NCI-H146 treated with DMSO at 0.1 percent for 48 hours (cell line): ENCODE measurements at regions not wholly inside any gene's neighbourhood (a gene's known extent, or its start where the extent isn't known, plus 50 kb on each side); places are given as distances from the start of the nearest gene placed in this dataset.

Experiments
- DNase-seq: peaks from one replicate; lab custom pipeline; 2025; ENCODE audit not compliant: unreplicated experiment; lab: John Stamatoyannopoulos, UW

- DNase-seq: no peak
Measured at GRCh38 chr1:4599521-4599920, 54.9 kb upstream of the AJAP1 start.

GRCh38 chr1:4599951-4600481 lies 54.4 kb upstream of the AJAP1 start:
- no peak for DNase-seq

DNA sequence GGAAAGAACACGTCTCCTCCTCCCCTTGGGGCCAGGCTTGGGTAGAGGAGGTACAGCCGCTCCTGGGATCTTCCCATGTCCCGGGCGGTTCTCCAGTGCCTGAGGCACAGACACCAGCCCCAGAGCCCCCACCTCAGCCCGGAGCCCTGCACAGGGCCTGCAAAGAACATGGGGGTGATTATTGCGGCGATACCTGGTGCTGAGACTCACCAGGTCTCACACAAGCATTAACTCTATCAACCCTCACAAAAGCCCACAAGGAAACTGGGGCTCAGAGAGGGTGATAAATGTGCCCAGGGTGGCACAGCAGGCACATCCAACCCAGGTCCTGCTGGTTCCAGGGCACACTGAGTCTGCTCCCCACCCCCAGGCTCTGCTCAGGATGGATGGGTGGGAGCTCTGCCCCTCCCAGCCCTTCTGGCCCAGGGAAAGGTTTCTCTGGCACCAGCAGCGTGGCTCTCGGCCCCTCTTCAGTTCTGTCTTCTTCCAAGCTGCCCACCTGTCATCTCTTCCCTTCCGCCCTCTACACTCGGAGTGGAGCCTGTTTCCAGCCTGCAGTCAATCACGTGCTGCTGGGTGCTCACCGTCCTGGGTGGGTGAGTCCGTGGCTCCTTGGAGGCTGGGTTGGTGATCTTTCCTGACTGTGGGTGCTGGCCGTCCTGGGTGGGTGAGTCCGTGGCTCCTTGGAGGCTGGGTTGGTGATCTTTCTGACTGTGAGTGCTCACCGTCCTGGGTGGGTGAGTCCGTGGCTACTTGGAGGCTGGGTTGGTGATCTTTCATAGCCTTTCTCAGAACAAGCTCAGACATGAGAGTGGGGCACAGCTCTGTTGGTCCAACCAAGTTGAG lies 53.6 kb upstream of the AJAP1 start:
- DNase-seq: no peak

DNA sequence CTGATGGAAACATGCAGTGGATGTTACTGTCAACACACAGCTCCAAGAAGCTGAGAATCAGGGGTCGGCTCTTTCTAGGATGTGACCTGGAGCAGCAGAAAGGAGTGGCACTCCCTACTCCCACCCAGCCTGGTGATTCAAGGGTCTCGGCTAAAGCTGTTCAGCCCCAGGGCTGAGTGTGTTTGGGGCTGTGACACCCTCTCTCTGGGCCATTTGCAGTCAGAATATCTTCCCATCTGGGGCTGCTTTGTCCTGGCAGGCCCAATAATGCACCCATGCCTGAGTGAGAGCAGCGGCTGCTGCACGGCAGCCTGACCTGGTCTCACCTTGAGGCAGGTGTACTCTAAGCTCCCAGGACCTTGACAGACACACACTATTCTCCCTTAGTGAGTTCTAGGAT lies 52.5 kb upstream of the AJAP1 start:
- no peak for DNase-seq

GRCh38 chr1:4602462-4603294 lies 51.7 kb upstream of the AJAP1 start:
- no peak for DNase-seq

DNA sequence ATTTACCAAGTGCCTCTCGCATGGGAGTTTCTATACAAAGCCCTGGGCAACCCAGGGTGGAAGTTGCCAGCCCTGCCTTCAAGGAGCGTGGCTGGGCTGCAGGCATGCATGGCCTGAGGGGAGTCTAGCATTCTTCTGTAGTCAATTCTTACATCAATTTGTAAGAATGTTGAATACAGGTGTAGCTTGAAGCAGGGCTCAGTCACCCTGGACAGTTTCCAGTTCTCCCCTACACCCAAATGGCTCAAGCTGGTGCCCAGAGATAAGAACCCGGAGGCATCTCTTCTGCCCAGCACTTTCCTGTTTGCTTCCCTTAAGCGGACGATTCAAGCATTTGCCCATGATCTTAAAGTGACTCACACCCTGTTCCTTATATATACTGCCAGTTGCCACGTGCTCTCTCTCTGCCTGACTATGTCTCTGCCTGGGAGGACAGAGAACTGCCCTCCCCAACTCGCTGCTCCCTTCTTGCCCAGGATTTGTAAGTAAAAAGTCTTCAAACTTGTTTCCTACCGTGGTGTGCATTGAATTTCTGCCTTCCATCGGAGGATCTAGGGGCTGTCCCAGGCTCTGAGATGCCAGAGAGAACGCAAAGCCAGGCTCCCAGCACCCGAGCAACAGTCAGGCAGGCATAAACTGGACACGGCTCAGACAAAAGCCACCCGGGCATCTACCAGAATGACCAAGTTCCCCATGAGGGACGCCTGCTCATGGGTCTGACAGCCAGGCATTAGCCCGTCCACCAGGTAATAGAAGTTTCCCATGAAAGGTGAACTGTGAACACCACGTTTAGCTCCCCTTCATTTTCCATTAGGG lies 50.9 kb upstream of the AJAP1 start:
- DNase-seq: no peak
